GM12891 (cell line): ENCODE measurements at regions not wholly inside any gene's neighbourhood (a gene's known extent, or its start where the extent isn't known, plus 50 kb on each side); places are given as distances from the start of the nearest gene placed in this dataset.

Experiments
- POLR2A ChIP-seq: IDR thresholded peaks from 2 replicates; pipeline ENCODE4 v1.6.1; 2011; ENCODE audit warnings: low read depth, low read length, control low read depth
- POLR2AphosphoS5 ChIP-seq: IDR thresholded peaks from 2 replicates; pipeline ENCODE4 v1.6.1; 2011; ENCODE audit warnings: low read depth, low read length, control low read depth
- POU2F2 ChIP-seq: IDR thresholded peaks from 2 replicates; pipeline ENCODE4 v1.6.1; 2011; ENCODE audit warnings: low read depth, mild to moderate bottlenecking, control low read depth, low read length, moderate library complexity
- SPI1 ChIP-seq: IDR thresholded peaks from 2 replicates; pipeline ENCODE4 v1.6.1; 2011; ENCODE audit warnings: low read depth, low read length, control low read depth
- TAF1 ChIP-seq: IDR thresholded peaks from 2 replicates; pipeline ENCODE4 v1.6.1; 2011; ENCODE audit warnings: low read depth, low read length, control low read depth

GRCh38 chr4:24229978-24230377 is 340.1 kb upstream of the PPARGC1A start:
- TF ChIP-seq POLR2A = no peak
- TF ChIP-seq TAF1 = no peak
- TF ChIP-seq POLR2AphosphoS5 = no peak
- TF ChIP-seq SPI1 = no peak
- TF ChIP-seq POU2F2 = no peak
